H1 (cell line): ENCODE measurements at regions not wholly inside any gene's neighbourhood (a gene's known extent, or its start where the extent isn't known, plus 50 kb on each side); places are given as distances from the start of the nearest gene placed in this dataset.

Source experiments
- CEBPB ChIP-seq: IDR thresholded peaks from 2 replicates; pipeline ENCODE4 v1.6.1; 2012; ENCODE audit warnings: low read depth, low read length

DNA sequence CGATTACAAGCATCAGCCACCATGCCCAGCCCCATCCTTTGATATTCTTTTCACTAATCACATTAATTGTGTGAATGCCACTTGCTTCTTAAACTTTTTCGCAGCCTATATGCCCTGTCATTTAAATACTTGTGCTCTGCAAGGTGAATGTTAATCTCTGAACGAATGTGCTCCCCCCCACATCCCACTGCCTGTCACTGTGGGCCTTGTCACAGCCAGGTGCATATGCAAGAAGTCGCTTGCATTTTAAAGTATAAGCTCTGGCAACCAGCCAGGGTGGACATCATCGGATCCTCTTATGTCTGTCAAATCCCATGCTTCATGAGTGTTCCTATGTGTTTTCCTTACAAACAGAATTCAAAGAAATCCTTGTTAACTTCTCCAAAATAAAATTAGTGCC is 304.4 kb downstream of the GALR1 start (continued):
- no peak for TF ChIP-seq CEBPB
